ENCODE measurements at regions not wholly inside any gene's neighbourhood (a gene's known extent, or its start where the extent isn't known, plus 50 kb on each side); places are given as distances from the start of the nearest gene placed in this dataset.
"Not testable (repeated sequence)": the region's sequence is repeated elsewhere in the genome, so short reads cannot be mapped to it uniquely, and the experiment has no call there.

GRCh38 chr10:23786594-23786993, 347.7 kb downstream of the OTUD1 start:
- ChIA-PET CTCF (no interaction called here), POLR2A (no interaction called here)
- TF ChIP-seq CTCF (IDR thresholded peaks at IDR 0.05; ENCODE audit: low read depth, low read length) = no peak

GRCh38 chr10:23793577-23793976, 354.7 kb downstream of the OTUD1 start:
- no peak for DNase-seq (ENCODE audit: low read depth, low spot score)
- no peak for TF ChIP-seq CTCF (IDR thresholded peaks at IDR 0.05; ENCODE audit: low read depth, low read length)
- no peak overlapping the region for H3K4me3 ChIP-seq (ENCODE audit: low read depth, low read length)
- no peaks in the 10 kb centered on the region for H3K27me3 ChIP-seq (ENCODE audit: control insufficient read depth, insufficient read depth, low read length)
- CTCF ChIA-PET = no interaction called here
- POLR2A ChIA-PET = no interaction called here
- H3K9me3 ChIP-seq (ENCODE audit: control insufficient read depth, insufficient read depth, low read length) = peaks cover 26% of the 10 kb centered on the region; the same call in 1 of the 2 replicates
- no peak overlapping the region for H3K27ac ChIP-seq (ENCODE audit: low read depth, low read length)

More at GRCh38 chr10:23786594-23786993, 347.7 kb downstream of the OTUD1 start:
- Histone ChIP-seq H3K9me3 (ENCODE audit: control insufficient read depth, insufficient read depth, low read length) (peaks cover 10% of the 10 kb centered on the region; the same call in 1 of the 2 replicates), H3K4me3 (ENCODE audit: low read depth, low read length) (no peak overlapping the region), H3K27me3 (ENCODE audit: control insufficient read depth, insufficient read depth, low read length) (no peaks in the 10 kb centered on the region), H3K27ac (ENCODE audit: low read depth, low read length) (no peak overlapping the region)
- no peak for DNase-seq (ENCODE audit: low read depth, low spot score)

- POLR2A ChIA-PET, CTCF ChIA-PET: not testable (repeated sequence)
These were observed 358.6 kb downstream of the OTUD1 start for GRCh38 chr10:23797452-23797851.

GRCh38 chr10:23804125-23804524, 365.2 kb downstream of the OTUD1 start:
- Histone ChIP-seq H3K27me3 (ENCODE audit: control insufficient read depth, insufficient read depth, low read length) (no peaks in the 10 kb centered on the region), H3K27ac (ENCODE audit: low read depth, low read length) (no peak overlapping the region), H3K4me3 (ENCODE audit: low read depth, low read length) (no peak overlapping the region), H3K9me3 (ENCODE audit: control insufficient read depth, insufficient read depth, low read length) (peaks cover 11% of the 10 kb centered on the region)
- DNase-seq (ENCODE audit: low read depth, low spot score) = no peak
- POLR2A ChIA-PET = no interaction called here
- no peak for TF ChIP-seq CTCF (IDR thresholded peaks at IDR 0.05; ENCODE audit: low read depth, low read length)
- CTCF ChIA-PET = no interaction called here

More at GRCh38 chr10:23797452-23797851, 358.6 kb downstream of the OTUD1 start:
- H3K9me3 ChIP-seq (ENCODE audit: control insufficient read depth, insufficient read depth, low read length) = peaks cover 23% of the 10 kb centered on the region; the same call in 1 of the 2 replicates
- H3K27ac ChIP-seq (ENCODE audit: low read depth, low read length); H3K4me3 ChIP-seq (ENCODE audit: low read depth, low read length); DNase-seq (ENCODE audit: low read depth, low spot score); H3K27me3 ChIP-seq (ENCODE audit: control insufficient read depth, insufficient read depth, low read length): not testable (repeated sequence)

- Histone ChIP-seq H3K9me3 (ENCODE audit: control insufficient read depth, insufficient read depth, low read length) (peaks cover 3% of the 10 kb centered on the region; the same call in 1 of the 2 replicates), H3K4me3 (ENCODE audit: low read depth, low read length) (no peak overlapping the region), H3K27me3 (ENCODE audit: control insufficient read depth, insufficient read depth, low read length) (no peaks in the 10 kb centered on the region), H3K27ac (ENCODE audit: low read depth, low read length) (no peak overlapping the region)
- POLR2A ChIA-PET = no interaction called here
- TF ChIP-seq CTCF (IDR thresholded peaks at IDR 0.05; ENCODE audit: low read depth, low read length) = no peak
- DNase-seq (ENCODE audit: low read depth, low spot score) = no peak
- CTCF ChIA-PET = no interaction called here
These were observed 374.8 kb downstream of the OTUD1 start for GRCh38 chr10:23813687-23814086.

- CTCF ChIA-PET = no interaction called here
These were observed 379.6 kb downstream of the OTUD1 start for GRCh38 chr10:23818484-23818883.

More at GRCh38 chr10:23818484-23818883, 379.6 kb downstream of the OTUD1 start:
- H3K27me3 ChIP-seq (ENCODE audit: control insufficient read depth, insufficient read depth, low read length) = no peaks in the 10 kb centered on the region
- H3K27ac ChIP-seq (ENCODE audit: low read depth, low read length) = no peak overlapping the region
- H3K4me3 ChIP-seq (ENCODE audit: low read depth, low read length) = no peak overlapping the region
- no peak for TF ChIP-seq CTCF (IDR thresholded peaks at IDR 0.05; ENCODE audit: low read depth, low read length)
- DNase-seq (ENCODE audit: low read depth, low spot score) = no peak
- POLR2A ChIA-PET = no interaction called here
- peaks cover 3% of the 10 kb centered on the region; the same call in 1 of the 2 replicates for H3K9me3 ChIP-seq (ENCODE audit: control insufficient read depth, insufficient read depth, low read length)
